IPS-18a (cell line): ENCODE measurements at regions not wholly inside any gene's neighbourhood (a gene's known extent, or its start where the extent isn't known, plus 50 kb on each side); places are given as distances from the start of the nearest gene placed in this dataset.

Experiments
- H3K27ac ChIP-seq: one replicate; pipeline ENCODE4 v1.5.1; 2013; ENCODE audit warnings: low read length
- H3K27me3 ChIP-seq: one replicate; pipeline ENCODE4 v1.6.1; 2013; ENCODE audit warnings: mild to moderate bottlenecking, low read length; ENCODE audit not compliant: control insufficient read depth, insufficient read depth
- H3K36me3 ChIP-seq: one replicate; pipeline ENCODE4 v1.6.1; 2013; ENCODE audit warnings: low read depth, low read length; ENCODE audit not compliant: control insufficient read depth
- H3K4me1 ChIP-seq: one replicate; pipeline ENCODE4 v1.6.1; 2013; ENCODE audit warnings: low read depth, low read length; ENCODE audit not compliant: control insufficient read depth
- H3K4me3 ChIP-seq: one replicate; pipeline ENCODE4 v1.5.1; 2013; ENCODE audit warnings: low read length
- H3K9ac ChIP-seq: one replicate; pipeline ENCODE4 v1.6.1; 2013; ENCODE audit warnings: mild to moderate bottlenecking, low read length, moderate library complexity
- H3K9me3 ChIP-seq: one replicate; pipeline ENCODE4 v1.6.1; 2013; ENCODE audit warnings: low read depth, low read length; ENCODE audit not compliant: control insufficient read depth

GRCh38 chr14:104472536-104473243 lies 106.9 kb upstream of the C14orf180 start:
- Histone ChIP-seq H3K9me3 (no peaks in the 10 kb centered on the region), H3K36me3 (no peaks in the 10 kb centered on the region), H3K9ac (no peak overlapping the region), H3K27ac (no peak overlapping the region), H3K27me3 (no peaks in the 10 kb centered on the region), H3K4me3 (no peak overlapping the region), H3K4me1 (no peaks in the 10 kb centered on the region)

GRCh38 chr14:104473244-104473565 lies 106.4 kb upstream of the C14orf180 start:
- Histone ChIP-seq H3K36me3 (no peaks in the 10 kb centered on the region), H3K4me1 (no peaks in the 10 kb centered on the region), H3K9me3 (no peaks in the 10 kb centered on the region), H3K27me3 (no peaks in the 10 kb centered on the region), H3K4me3 (no peak overlapping the region), H3K9ac (no peak overlapping the region), H3K27ac (no peak overlapping the region)

- Histone ChIP-seq H3K9ac (no peak overlapping the region), H3K4me3 (no peak overlapping the region), H3K9me3 (no peaks in the 10 kb centered on the region), H3K27me3 (no peaks in the 10 kb centered on the region), H3K36me3 (no peaks in the 10 kb centered on the region), H3K27ac (no peak overlapping the region), H3K4me1 (no peaks in the 10 kb centered on the region)
Measured at GRCh38 chr14:104473649-104474494, 105.7 kb upstream of the C14orf180 start.

- Histone ChIP-seq H3K36me3 (no peaks in the 10 kb centered on the region), H3K27me3 (no peaks in the 10 kb centered on the region), H3K4me1 (no peaks in the 10 kb centered on the region), H3K9me3 (no peaks in the 10 kb centered on the region), H3K27ac (no peak overlapping the region), H3K9ac (no peak overlapping the region), H3K4me3 (no peak overlapping the region)
Measured at GRCh38 chr14:104474495-104475213, 104.9 kb upstream of the C14orf180 start.

GRCh38 chr14:104475256-104475655 lies 104.3 kb upstream of the C14orf180 start:
- no peak overlapping the region for H3K9ac ChIP-seq
- H3K27me3 ChIP-seq: no peaks in the 10 kb centered on the region
- no peak overlapping the region for H3K4me3 ChIP-seq
- no peaks in the 10 kb centered on the region for H3K36me3 ChIP-seq
- no peaks in the 10 kb centered on the region for H3K4me1 ChIP-seq
- H3K27ac ChIP-seq: no peak overlapping the region
- H3K9me3 ChIP-seq: no peaks in the 10 kb centered on the region

GRCh38 chr14:104475802-104476201 lies 103.8 kb upstream of the C14orf180 start:
- Histone ChIP-seq H3K27ac (no peak overlapping the region), H3K4me3 (no peak overlapping the region), H3K9ac (no peak overlapping the region), H3K36me3 (no peaks in the 10 kb centered on the region), H3K9me3 (no peaks in the 10 kb centered on the region), H3K27me3 (no peaks in the 10 kb centered on the region), H3K4me1 (no peaks in the 10 kb centered on the region)

- H3K4me1 ChIP-seq: no peaks in the 10 kb centered on the region
- no peaks in the 10 kb centered on the region for H3K27me3 ChIP-seq
- H3K4me3 ChIP-seq: no peak overlapping the region
- H3K36me3 ChIP-seq: no peaks in the 10 kb centered on the region
- H3K9me3 ChIP-seq: no peaks in the 10 kb centered on the region
- no peak overlapping the region for H3K9ac ChIP-seq
- no peak overlapping the region for H3K27ac ChIP-seq
Measured at GRCh38 chr14:104476437-104476836, 103.1 kb upstream of the C14orf180 start.

GRCh38 chr14:104477117-104477623 lies 102.4 kb upstream of the C14orf180 start:
- Histone ChIP-seq H3K27ac (no peak overlapping the region), H3K27me3 (no peaks in the 10 kb centered on the region), H3K36me3 (no peaks in the 10 kb centered on the region), H3K9me3 (no peaks in the 10 kb centered on the region), H3K9ac (no peak overlapping the region), H3K4me1 (no peaks in the 10 kb centered on the region), H3K4me3 (no peak overlapping the region)

GRCh38 chr14:104477666-104478380 lies 101.7 kb upstream of the C14orf180 start:
- Histone ChIP-seq H3K9ac (no peak overlapping the region), H3K36me3 (no peaks in the 10 kb centered on the region), H3K27ac (no peak overlapping the region), H3K9me3 (no peaks in the 10 kb centered on the region), H3K4me1 (no peaks in the 10 kb centered on the region), H3K4me3 (no peak overlapping the region), H3K27me3 (no peaks in the 10 kb centered on the region)

- Histone ChIP-seq H3K9me3 (no peaks in the 10 kb centered on the region), H3K4me1 (no peaks in the 10 kb centered on the region), H3K36me3 (no peaks in the 10 kb centered on the region), H3K4me3 (no peak overlapping the region), H3K27me3 (no peaks in the 10 kb centered on the region), H3K9ac (no peak overlapping the region), H3K27ac (no peak overlapping the region)
Measured at GRCh38 chr14:104478656-104479055, 100.9 kb upstream of the C14orf180 start.

GRCh38 chr14:104479901-104480300 lies 99.7 kb upstream of the C14orf180 start:
- Histone ChIP-seq H3K4me1 (no peaks in the 10 kb centered on the region), H3K4me3 (no peak overlapping the region), H3K9me3 (no peaks in the 10 kb centered on the region), H3K27ac (no peak overlapping the region), H3K27me3 (no peaks in the 10 kb centered on the region), H3K36me3 (no peaks in the 10 kb centered on the region), H3K9ac (no peak overlapping the region)
